GM12872 (cell line): ENCODE measurements at regions not wholly inside any gene's neighbourhood (a gene's known extent, or its start where the extent isn't known, plus 50 kb on each side); places are given as distances from the start of the nearest gene placed in this dataset.

ENCODE experiments used
- TF ChIP-seq, protein P1 (sequence below): IDR thresholded peaks from 3 replicates; pipeline ENCODE4 v1.5.1; 2011; ENCODE audit warnings: low read depth, mild to moderate bottlenecking, low read length, moderate library complexity; ENCODE audit not compliant: insufficient read depth

GRCh38 chr19:31617010-31617585, 267.9 kb upstream of the TSHZ3 start:
- TF ChIP-seq, protein P1, sequence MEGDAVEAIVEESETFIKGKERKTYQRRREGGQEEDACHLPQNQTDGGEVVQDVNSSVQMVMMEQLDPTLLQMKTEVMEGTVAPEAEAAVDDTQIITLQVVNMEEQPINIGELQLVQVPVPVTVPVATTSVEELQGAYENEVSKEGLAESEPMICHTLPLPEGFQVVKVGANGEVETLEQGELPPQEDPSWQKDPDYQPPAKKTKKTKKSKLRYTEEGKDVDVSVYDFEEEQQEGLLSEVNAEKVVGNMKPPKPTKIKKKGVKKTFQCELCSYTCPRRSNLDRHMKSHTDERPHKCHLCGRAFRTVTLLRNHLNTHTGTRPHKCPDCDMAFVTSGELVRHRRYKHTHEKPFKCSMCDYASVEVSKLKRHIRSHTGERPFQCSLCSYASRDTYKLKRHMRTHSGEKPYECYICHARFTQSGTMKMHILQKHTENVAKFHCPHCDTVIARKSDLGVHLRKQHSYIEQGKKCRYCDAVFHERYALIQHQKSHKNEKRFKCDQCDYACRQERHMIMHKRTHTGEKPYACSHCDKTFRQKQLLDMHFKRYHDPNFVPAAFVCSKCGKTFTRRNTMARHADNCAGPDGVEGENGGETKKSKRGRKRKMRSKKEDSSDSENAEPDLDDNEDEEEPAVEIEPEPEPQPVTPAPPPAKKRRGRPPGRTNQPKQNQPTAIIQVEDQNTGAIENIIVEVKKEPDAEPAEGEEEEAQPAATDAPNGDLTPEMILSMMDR = no peak

DNA sequence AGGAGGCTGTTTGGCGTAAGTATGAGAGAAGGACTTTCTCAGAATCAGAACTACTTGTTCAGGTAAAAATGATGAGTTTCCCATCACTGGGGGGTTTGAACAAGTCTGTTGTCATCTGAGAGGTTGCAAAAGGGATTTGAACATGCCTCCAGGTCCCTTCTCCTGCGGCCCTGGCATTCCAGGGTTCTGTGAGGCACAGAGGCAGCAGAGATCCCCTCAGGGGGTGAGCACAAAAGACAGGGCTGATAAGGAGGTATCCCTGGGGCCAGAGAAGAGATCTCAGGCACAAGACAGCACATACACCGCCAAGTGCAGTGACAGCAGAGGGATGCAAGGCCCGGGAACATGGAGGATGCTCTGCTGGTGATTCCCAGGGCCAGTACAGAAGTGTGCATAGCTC, 275.8 kb upstream of the TSHZ3 start:
- TF ChIP-seq, protein P1 = no peak

GRCh38 chr19:31625575-31625974, 276.3 kb upstream of the TSHZ3 start:
- TF ChIP-seq, protein P1 = no peak

- TF ChIP-seq, protein P1 = no peak
Observed at GRCh38 chr19:31626941-31627340, 277.7 kb upstream of the TSHZ3 start.

- TF ChIP-seq, protein P1 = no peak
Observed at GRCh38 chr19:31627620-31628365, 278.6 kb upstream of the TSHZ3 start.

GRCh38 chr19:31629579-31630363, 280.5 kb upstream of the TSHZ3 start:
- TF ChIP-seq, protein P1 = no peak

- TF ChIP-seq, protein P1 = no peak
Observed at GRCh38 chr19:31633014-31633413, 283.8 kb upstream of the TSHZ3 start.
